HTR-8/SVneo (cell line): ENCODE measurements at regions not wholly inside any gene's neighbourhood (a gene's known extent, or its start where the extent isn't known, plus 50 kb on each side); places are given as distances from the start of the nearest gene placed in this dataset.

Experiments used
- DNase-seq: peaks from one replicate; pipeline ENCODE4 v3.0.0; 2011; ENCODE audit warnings: low spot score, mixed read lengths; ENCODE audit not compliant: insufficient read length
- FAIRE-seq: peaks from 2 replicates; lab custom pipeline; 2011; peaks lifted over from hg19 to GRCh38; lab: Jason Lieb, UNC

DNA sequence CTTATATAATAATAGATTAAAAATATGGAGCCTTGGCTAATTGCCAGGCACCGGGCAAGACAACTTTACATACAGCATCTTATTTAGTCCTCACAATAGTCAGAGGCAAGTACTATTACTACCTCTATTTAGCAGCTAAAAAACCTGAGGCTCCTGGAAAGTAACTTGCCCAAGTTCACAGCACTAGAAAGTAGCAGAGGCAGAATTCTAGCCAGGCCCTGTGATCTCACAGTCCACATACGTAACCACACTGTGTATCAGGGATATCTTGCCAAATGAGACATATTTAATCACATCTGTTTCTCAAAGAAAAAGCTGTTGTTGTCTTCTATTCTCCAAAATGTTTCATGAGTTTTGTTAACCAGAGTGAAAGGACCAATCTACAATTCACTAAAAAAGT is 378.5 kb downstream of the PLPP3 start:
- no peak for DNase-seq

DNA sequence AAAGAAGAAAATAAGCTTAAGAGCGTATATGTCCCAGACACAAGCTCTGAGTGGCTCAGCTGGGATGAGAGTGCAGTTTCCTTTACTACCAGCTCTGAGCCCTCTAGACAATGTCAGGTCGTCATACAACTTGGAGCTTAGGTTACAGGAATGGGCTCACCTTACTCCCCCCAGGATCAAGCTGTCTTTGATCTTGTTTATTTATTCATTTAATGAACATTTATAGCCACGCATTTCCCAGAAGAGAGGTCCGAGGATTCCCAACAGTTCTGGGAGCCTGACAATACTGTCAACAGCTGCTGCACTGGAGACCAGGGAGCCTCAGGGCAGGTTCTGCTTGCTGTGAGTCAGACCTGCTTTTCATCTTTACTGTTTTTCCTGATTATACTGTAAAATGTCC is 378.9 kb downstream of the PLPP3 start:
- FAIRE-seq (no peak), DNase-seq (no peak)

More for the DNA sequence above, 378.5 kb downstream of the PLPP3 start:
- FAIRE-seq = no peak

DNA sequence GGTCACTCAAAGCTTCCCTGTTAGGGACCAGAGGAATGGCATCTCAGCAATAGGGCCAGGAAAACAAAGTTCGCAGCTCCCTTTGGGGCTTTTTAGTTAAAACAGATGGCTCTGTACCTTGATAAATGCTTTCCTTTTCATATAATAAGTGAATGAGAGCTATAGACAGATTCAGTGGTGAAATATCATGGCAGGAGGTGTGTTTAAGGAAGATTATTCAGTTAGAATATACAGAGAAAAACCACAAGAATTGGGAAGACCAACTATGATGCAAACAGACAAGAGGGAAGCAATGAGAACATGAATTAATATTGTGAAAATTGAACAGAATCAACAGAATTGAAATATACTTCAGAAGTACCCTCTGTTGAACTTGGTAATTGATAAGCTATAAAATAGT is 379.4 kb downstream of the PLPP3 start:
- DNase-seq = no peak
- FAIRE-seq = no peak

- no peak for DNase-seq
- FAIRE-seq = no peak
Observed at GRCh38 chr1:56199061-56199460, 380.3 kb downstream of the PLPP3 start.

DNA sequence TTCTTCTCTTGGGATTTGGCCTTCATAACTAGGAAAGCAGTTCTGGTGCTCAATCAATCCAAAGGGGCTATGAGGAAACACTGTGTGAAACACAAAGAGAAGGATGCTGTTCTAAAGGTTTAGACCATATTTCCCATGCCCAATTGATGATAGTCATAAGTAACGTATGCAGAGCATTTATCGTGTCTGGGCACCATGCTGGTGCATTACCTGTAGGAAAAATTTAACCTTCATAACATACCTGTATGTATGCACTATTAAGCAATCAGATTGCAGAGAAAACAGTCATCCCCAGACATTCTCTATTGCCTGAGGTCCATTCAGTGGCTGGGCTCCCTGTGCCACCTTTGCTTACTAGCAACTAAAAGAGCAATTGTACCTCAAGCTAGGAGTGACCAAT is 381.4 kb downstream of the PLPP3 start:
- no peak for DNase-seq
- no peak for FAIRE-seq

DNA sequence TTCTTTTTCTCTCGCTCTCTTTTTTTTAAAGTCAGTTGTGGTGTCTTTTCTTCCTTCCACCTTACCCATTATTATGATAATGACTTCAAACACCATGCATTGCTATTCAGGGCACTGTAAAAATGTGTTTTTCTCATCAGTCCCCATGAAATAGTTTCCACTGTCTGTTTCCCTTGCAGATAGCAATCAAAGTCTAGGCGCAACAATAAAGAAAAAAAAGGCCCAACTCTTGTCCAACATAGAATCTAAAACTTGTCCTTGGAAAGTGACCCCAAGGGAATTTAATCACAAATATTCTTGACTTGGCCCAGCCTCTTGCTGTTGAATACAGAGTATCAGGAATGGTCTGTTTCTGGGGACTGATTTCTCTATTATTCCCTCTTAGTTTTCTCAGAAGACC is 382.5 kb downstream of the PLPP3 start:
- no peak for DNase-seq
- no peak for FAIRE-seq

DNA sequence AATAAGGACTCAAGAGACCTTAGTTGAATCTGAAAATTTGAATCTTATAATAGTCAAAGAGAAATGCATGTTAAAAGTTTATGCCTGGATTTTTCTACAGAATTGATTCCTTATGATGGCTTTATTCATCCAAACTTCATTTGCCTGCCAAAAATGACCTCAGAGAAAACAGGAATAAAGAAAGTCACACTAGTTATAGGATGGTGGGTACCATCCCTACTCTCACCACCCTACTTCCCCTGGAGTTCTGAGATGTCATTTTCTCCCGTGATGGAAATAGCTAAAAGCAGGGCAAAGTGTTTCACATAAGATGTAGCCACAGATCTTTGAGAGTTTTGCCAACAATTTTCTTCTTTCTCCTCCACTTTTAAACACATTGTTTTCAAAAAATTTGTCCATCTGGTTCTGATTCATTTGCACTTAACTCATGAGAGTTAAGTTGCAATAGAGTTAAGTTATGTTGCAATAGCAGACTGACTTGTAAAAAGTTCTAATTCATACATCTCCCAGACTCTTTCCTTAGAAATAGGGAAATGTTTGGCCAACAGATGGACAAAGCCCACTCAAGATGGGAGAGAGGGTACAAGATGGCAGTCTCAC is 384.6 kb downstream of the PLPP3 start:
- FAIRE-seq (no peak), DNase-seq (no peak)

DNA sequence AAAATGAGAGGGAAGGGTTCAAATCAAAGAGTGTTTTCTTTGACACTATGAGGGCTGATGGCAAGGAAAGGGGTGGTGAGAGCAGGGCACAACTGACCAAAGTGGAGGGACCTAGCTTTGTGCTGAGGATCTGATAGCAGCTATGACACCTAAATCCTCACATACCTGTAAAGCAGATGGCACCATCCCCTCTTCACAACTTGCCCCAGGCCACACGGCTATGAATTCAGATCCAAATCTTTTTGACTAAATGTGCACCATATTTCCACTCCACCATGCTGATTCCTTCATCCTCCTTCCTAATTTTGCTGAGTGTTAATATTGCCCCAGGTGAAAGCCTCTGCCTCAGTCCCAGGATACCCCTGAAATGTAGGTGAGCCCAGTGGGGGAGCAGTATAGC is 385.7 kb downstream of the PLPP3 start:
- DNase-seq (no peak), FAIRE-seq (no peak)

DNA sequence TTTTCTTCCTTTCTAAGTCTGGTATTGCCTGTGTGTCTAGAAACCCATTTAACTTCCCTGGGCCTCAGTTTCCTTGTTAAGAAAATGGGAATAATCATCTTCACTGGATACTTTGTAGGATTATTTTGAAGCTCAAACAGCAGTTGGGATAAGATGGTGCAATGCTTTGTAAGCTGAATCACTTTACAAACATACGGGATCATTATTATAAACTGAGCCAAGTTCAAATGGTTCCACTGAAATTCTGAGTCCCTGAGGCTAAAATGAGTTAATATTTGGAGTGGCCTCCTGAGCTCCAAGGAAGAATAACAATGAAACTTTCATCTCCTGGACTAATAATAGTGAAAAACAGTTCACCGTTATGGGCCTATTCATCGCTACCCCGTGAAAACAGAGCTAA is 388.0 kb downstream of the PLPP3 start:
- no peak for DNase-seq
- no peak for FAIRE-seq

GRCh38 chr1:56190806-56191365 is 388.5 kb downstream of the PLPP3 start:
- DNase-seq = no peak
- FAIRE-seq = no peak

DNA sequence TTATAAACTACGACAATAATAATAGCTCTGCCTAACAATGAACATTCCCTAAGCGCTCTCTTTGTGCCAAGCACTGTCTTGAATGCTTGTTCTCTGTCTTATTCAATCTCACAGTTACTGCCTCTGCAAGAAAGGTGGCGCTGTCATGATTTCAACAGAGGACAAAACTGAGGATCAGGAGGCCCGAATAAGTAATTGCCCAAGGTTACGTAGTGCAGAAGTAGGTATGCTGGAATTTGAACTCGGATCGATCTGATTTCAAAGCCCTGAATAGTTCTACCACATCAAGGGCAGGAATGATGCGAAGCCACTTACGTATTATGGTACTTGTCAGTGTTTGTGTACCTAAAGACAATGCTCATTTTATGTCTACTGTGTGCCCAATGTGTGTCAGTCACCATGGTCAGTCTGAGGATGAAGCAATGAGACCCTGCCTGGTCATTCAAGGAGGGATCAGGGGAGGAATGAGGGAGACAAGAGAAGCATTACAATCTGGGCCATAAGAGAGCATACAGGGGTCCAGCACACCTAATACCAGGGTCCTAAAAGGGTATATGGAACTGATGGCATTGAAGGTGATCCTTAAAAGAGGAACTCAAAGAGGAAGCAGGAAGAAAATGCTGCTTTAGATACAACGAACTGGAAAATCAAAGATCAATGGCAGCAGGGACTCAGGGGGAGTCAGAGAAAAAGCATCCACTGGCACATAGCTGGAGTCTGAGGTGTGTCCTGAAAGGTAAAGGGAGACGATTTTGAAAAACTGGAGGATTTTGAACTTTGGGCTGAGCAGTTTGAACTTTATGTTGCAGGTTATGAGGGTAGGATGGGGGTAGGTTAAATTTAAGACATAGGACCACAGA is 389.2 kb downstream of the PLPP3 start:
- no peak for FAIRE-seq
- DNase-seq = no peak

- no peak for FAIRE-seq
- no peak for DNase-seq
Observed at GRCh38 chr1:56189454-56189853, 389.9 kb downstream of the PLPP3 start.

- no peak for FAIRE-seq
- DNase-seq = no peak
Observed at GRCh38 chr1:56188855-56189254, 390.5 kb downstream of the PLPP3 start.

DNA sequence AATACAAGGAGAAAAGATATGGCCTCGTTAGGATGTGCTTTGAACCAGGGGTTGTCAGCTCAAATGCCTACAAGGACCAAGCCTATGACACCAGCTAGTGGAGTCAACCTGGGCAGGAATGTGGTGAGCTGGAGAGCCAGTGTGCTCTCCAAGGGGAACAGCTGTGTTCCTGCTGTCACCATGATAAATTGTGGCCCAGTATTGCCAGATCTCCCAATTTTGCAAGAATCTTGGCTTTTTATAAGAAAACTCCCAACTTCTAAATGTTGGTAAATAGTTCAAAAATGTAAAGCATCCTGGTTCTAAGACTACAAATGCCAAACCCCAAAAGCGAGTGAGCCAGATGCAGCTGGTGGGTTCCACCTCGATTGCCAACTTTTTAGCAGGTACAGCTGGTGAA is 391.1 kb downstream of the PLPP3 start:
- DNase-seq (no peak), FAIRE-seq (no peak)

- DNase-seq (no peak), FAIRE-seq (no peak)
Observed at GRCh38 chr1:56187405-56187804, 392.0 kb downstream of the PLPP3 start.

GRCh38 chr1:56185493-56185892 is 393.9 kb downstream of the PLPP3 start:
- no peak for FAIRE-seq
- DNase-seq = no peak

DNA sequence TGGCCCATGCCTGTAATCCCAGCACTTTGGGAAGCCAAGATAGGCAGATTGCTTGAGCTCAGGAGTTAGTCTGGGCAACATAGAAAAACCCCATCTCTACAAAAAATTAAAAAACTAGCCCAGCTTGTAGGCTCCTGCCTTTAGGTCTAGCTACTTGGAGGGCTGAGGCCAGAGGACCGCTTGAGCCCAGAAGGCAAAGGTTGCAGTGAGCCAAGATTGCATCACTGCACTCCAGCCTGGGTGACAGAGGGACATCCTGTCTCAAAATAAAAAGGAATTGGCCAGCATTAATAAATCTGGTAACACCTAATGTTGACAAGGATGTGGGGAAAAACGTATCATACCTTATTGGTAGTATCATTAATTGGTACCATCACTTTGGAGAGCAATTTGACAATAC is 396.2 kb downstream of the PLPP3 start:
- FAIRE-seq = no peak
- no peak for DNase-seq

DNA sequence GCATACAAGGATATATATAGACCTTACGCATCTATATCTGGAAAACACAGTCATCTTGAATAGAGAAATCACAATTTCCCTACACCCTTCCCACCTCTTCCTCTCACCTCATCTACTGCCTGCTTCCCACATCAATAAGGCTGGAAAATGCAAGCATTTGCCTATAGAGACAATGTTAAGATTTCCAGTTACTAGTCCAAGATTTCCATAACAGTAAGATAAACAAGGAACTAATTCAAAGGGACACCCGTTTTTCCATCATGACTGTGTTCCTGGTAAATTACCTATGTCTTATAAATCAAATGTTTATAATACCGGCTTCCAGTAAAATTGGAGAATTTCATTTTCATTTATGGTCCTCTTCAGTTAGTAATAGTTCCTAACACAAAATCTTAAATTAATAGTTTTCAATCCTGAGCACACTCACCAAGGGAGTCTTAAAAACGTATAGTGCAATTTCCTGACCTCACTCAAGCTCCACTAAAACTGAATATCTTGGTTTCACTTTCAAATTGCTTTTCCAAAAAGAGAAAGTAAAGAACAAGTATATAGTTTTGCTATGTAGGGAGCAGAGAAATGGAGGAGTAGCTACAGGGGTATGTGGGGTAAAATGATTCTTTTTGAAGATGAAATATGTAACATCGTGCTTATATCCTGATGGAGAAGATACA is 398.7 kb downstream of the PLPP3 start:
- FAIRE-seq (no peak), DNase-seq (no peak)

GRCh38 chr1:56179543-56179942 is 399.8 kb downstream of the PLPP3 start:
- FAIRE-seq = no peak
- DNase-seq = no peak

GRCh38 chr1:56175211-56175610 is 404.2 kb downstream of the PLPP3 start:
- FAIRE-seq (no peak), DNase-seq (no peak)
